GM23248 (cell line): ENCODE measurements at regions not wholly inside any gene's neighbourhood (a gene's known extent, or its start where the extent isn't known, plus 50 kb on each side); places are given as distances from the start of the nearest gene placed in this dataset.

Source experiments
- EZH2 ChIP-seq: fragments of 200-600 bp; sonication (generic); IDR thresholded peaks from 2 replicates; pipeline ENCODE4 v1.6.1; 2018; ENCODE audit warnings: antibody characterized with exemption, mild to moderate bottlenecking; ENCODE audit not compliant: insufficient read depth, poor library complexity, severe bottlenecking
- EZH2phosphoT487 ChIP-seq: fragments of 200-600 bp; sonication (generic); IDR thresholded peaks from 2 replicates; pipeline ENCODE4 v1.6.1; 2018; ENCODE audit warnings: antibody characterized with exemption, moderate library complexity, mild to moderate bottlenecking, low read depth; ENCODE audit not compliant: insufficient read depth

DNA sequence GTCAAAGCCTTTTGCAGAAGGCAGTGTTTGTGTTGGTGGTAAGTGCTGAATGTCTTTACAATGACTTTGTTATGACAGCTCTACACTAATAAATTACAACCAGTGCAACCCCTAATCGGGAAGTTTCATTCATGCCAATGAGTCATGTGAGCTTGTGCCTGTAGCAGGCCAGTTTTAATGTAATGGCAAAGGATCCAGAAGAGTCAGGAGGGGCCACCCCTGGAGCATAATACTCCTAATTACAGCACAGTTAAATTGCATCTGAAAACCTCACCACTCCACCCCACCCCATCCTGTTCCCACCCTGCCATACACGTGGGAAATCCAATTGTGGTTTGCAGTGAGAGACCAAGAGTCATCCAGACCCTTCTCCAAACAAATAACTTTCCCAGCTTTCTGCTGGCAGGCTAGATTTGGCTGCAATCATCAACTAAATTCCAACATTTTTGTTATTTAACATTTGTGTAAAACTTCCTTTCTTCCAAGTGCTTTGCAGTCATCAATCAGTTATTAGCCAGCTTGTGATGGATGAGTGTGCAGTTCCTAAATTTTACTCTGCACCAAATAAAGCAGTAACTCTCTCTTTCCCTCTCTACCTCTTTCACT lies 277.3 kb upstream of the FAT3 start:
- TF ChIP-seq EZH2phosphoT487 (no peak), EZH2 (no peak)
